ENCODE measurements at regions not wholly inside any gene's neighbourhood (a gene's known extent, or its start where the extent isn't known, plus 50 kb on each side); places are given as distances from the start of the nearest gene placed in this dataset.

GRCh38 chr13:70985371-70985770, 877.1 kb upstream of the KLHL1 start:
- TF ChIP-seq, protein P1, sequence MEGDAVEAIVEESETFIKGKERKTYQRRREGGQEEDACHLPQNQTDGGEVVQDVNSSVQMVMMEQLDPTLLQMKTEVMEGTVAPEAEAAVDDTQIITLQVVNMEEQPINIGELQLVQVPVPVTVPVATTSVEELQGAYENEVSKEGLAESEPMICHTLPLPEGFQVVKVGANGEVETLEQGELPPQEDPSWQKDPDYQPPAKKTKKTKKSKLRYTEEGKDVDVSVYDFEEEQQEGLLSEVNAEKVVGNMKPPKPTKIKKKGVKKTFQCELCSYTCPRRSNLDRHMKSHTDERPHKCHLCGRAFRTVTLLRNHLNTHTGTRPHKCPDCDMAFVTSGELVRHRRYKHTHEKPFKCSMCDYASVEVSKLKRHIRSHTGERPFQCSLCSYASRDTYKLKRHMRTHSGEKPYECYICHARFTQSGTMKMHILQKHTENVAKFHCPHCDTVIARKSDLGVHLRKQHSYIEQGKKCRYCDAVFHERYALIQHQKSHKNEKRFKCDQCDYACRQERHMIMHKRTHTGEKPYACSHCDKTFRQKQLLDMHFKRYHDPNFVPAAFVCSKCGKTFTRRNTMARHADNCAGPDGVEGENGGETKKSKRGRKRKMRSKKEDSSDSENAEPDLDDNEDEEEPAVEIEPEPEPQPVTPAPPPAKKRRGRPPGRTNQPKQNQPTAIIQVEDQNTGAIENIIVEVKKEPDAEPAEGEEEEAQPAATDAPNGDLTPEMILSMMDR (conservative IDR thresholded peaks at IDR 0.05): no peak
- no peak for TF ChIP-seq EZH2 (IDR thresholded peaks at IDR 0.05; ENCODE audit: low read depth)

Data from PC-9 (cell line).